ENCODE measurements at regions not wholly inside any gene's neighbourhood (a gene's known extent, or its start where the extent isn't known, plus 50 kb on each side); places are given as distances from the start of the nearest gene placed in this dataset.
"Not testable (repeated sequence)": the region's sequence is repeated elsewhere in the genome, so short reads cannot be mapped to it uniquely, and the experiment has no call there.

- no peak overlapping the region for H3K27ac ChIP-seq (ENCODE audit: poor library complexity, severe bottlenecking)
- no peaks in the 10 kb centered on the region for H3K36me3 ChIP-seq (ENCODE audit: low read depth)
- no peak overlapping the region for H3K4me3 ChIP-seq (ENCODE audit: severe bottlenecking)
- no peaks in the 10 kb centered on the region for H3K9me3 ChIP-seq (ENCODE audit: severe bottlenecking)
- H3K27me3 ChIP-seq (ENCODE audit: insufficient read depth, poor library complexity, severe bottlenecking): no peaks in the 10 kb centered on the region
- TF ChIP-seq CTCF (IDR thresholded peaks at IDR 0.05; ENCODE audit: poor library complexity, severe bottlenecking): no peak
- H3K4me1 ChIP-seq (ENCODE audit: insufficient read depth, poor library complexity, severe bottlenecking): no peaks in the 10 kb centered on the region
- no peak for ATAC-seq (ENCODE audit: low read depth)
- DNase-seq (ENCODE audit: low spot score): no peak
Observed at GRCh38 chr11:92159931-92160330, 64.7 kb upstream of the FAT3 start.

- H3K36me3 ChIP-seq (ENCODE audit: low read depth); H3K9me3 ChIP-seq (ENCODE audit: severe bottlenecking); H3K27me3 ChIP-seq (ENCODE audit: insufficient read depth, poor library complexity, severe bottlenecking); H3K27ac ChIP-seq (ENCODE audit: poor library complexity, severe bottlenecking); DNase-seq (ENCODE audit: low spot score); ATAC-seq (ENCODE audit: low read depth); H3K4me1 ChIP-seq (ENCODE audit: insufficient read depth, poor library complexity, severe bottlenecking); H3K4me3 ChIP-seq (ENCODE audit: severe bottlenecking): not testable (repeated sequence)
Observed at GRCh38 chr11:92157390-92157789, 67.2 kb upstream of the FAT3 start.

- no peak overlapping the region for H3K27ac ChIP-seq (ENCODE audit: poor library complexity, severe bottlenecking)
- no peak for ATAC-seq (ENCODE audit: low read depth)
- H3K4me3 ChIP-seq (ENCODE audit: severe bottlenecking): no peak overlapping the region
- no peaks in the 10 kb centered on the region for H3K4me1 ChIP-seq (ENCODE audit: insufficient read depth, poor library complexity, severe bottlenecking)
- no peak for TF ChIP-seq CTCF (IDR thresholded peaks at IDR 0.05; ENCODE audit: poor library complexity, severe bottlenecking)
- no peaks in the 10 kb centered on the region for H3K36me3 ChIP-seq (ENCODE audit: low read depth)
- H3K9me3 ChIP-seq (ENCODE audit: severe bottlenecking): no peaks in the 10 kb centered on the region
- DNase-seq (ENCODE audit: low spot score): no peak
- no peaks in the 10 kb centered on the region for H3K27me3 ChIP-seq (ENCODE audit: insufficient read depth, poor library complexity, severe bottlenecking)
Observed at GRCh38 chr11:92154611-92155010, 70.0 kb upstream of the FAT3 start.

GRCh38 chr11:92154110-92154509 is 70.5 kb upstream of the FAT3 start:
- no peaks in the 10 kb centered on the region for H3K9me3 ChIP-seq (ENCODE audit: severe bottlenecking)
- H3K27me3 ChIP-seq (ENCODE audit: insufficient read depth, poor library complexity, severe bottlenecking): no peaks in the 10 kb centered on the region
- no peak for ATAC-seq (ENCODE audit: low read depth)
- H3K36me3 ChIP-seq (ENCODE audit: low read depth): no peaks in the 10 kb centered on the region
- no peaks in the 10 kb centered on the region for H3K4me1 ChIP-seq (ENCODE audit: insufficient read depth, poor library complexity, severe bottlenecking)
- no peak overlapping the region for H3K4me3 ChIP-seq (ENCODE audit: severe bottlenecking)
- no peak for TF ChIP-seq CTCF (IDR thresholded peaks at IDR 0.05; ENCODE audit: poor library complexity, severe bottlenecking)
- no peak for DNase-seq (ENCODE audit: low spot score)
- no peak overlapping the region for H3K27ac ChIP-seq (ENCODE audit: poor library complexity, severe bottlenecking)

GRCh38 chr11:92153542-92153941 is 71.1 kb upstream of the FAT3 start:
- Histone ChIP-seq H3K36me3 (ENCODE audit: low read depth) (no peaks in the 10 kb centered on the region), H3K27me3 (ENCODE audit: insufficient read depth, poor library complexity, severe bottlenecking) (no peaks in the 10 kb centered on the region), H3K9me3 (ENCODE audit: severe bottlenecking) (no peaks in the 10 kb centered on the region), H3K4me1 (ENCODE audit: insufficient read depth, poor library complexity, severe bottlenecking) (no peaks in the 10 kb centered on the region), H3K4me3 (ENCODE audit: severe bottlenecking) (no peak overlapping the region), H3K27ac (ENCODE audit: poor library complexity, severe bottlenecking) (no peak overlapping the region)
- ATAC-seq (ENCODE audit: low read depth): no peak
- no peak for DNase-seq (ENCODE audit: low spot score)
- TF ChIP-seq CTCF (IDR thresholded peaks at IDR 0.05; ENCODE audit: poor library complexity, severe bottlenecking): no peak
